SK-N-SH (cell line): ENCODE measurements at regions not wholly inside any gene's neighbourhood (a gene's known extent, or its start where the extent isn't known, plus 50 kb on each side); places are given as distances from the start of the nearest gene placed in this dataset.

ENCODE experiments used
- CTCF ChIA-PET: fragments of 300-600, 350-600 bp; formaldehyde crosslinking; extraction: SDS; loops from one replicate; lab custom pipeline; 2021; lab: Yijun Ruan, JAX
- POLR2A ChIA-PET: fragments of 350-600 bp; sonication (Branson Sonifier 250); formaldehyde crosslinking; extraction: SDS; loops from one replicate; lab custom pipeline; 2020; ENCODE audit warnings: antibody characterized with exemption, inconsistent platforms; lab: Yijun Ruan, JAX
- DNase-seq: peaks from one replicate; pipeline ENCODE4 v3.0.0; 2012
- H2AFZ ChIP-seq: fragments of 200-600 bp; sonication (generic); 2 replicates; pipeline ENCODE4 v1.8.1; 2016; ENCODE audit warnings: antibody characterized with exemption, mild to moderate bottlenecking, low read depth
- H3F3A ChIP-seq: fragments of 200-600 bp; sonication (generic); replicated peaks from 2 replicates; pipeline ENCODE3; 2016; ENCODE audit warnings: antibody characterized with exemption, mild to moderate bottlenecking; ENCODE audit not compliant: insufficient read depth
- H3K27ac ChIP-seq, 2 experiments: fragments of 200-500 bp in 1 of 2; fragments of 200-600 bp in 1 of 2; sonication (Bioruptor generic) in 1 of 2; sonication (generic), shearing (Covaris generic) in 1 of 2; 2 replicates each; pipeline versions ENCODE4 v1.5.1 to v1.6.1; 2014 to 2016; ENCODE audit warnings: low read depth in 2 of 2, inconsistent platforms in 1 of 2, low read length in 1 of 2, mild to moderate bottlenecking in 1 of 2, mixed read lengths in 1 of 2
- H3K27me3 ChIP-seq: fragments of 200-600 bp; sonication (generic), shearing (Covaris generic); 2 replicates; pipeline ENCODE4 v1.6.1; 2016; ENCODE audit warnings: mixed run types; ENCODE audit not compliant: insufficient read depth
- H3K36me3 ChIP-seq, 2 experiments: fragments of 200-500 bp in 1 of 2; fragments of 200-600 bp in 1 of 2; sonication (Bioruptor generic) in 1 of 2; sonication (generic) in 1 of 2; replicated peaks in 1 of 2; 2 replicates each; pipeline versions ENCODE3 to v1.5.1; 2014 to 2016; ENCODE audit warnings: low read length in 1 of 2, mild to moderate bottlenecking in 1 of 2; ENCODE audit not compliant: insufficient read depth in 2 of 2, control insufficient read depth in 1 of 2
- H3K4me1 ChIP-seq, 2 experiments: fragments of 200-500 bp in 1 of 2; fragments of 200-600 bp in 1 of 2; sonication (Bioruptor generic) in 1 of 2; sonication (generic), shearing (Covaris generic) in 1 of 2; 2 replicates each; pipeline versions ENCODE4 v1.5.1 to v1.6.1; 2014 to 2016; ENCODE audit warnings: low read depth in 1 of 2, low read length in 1 of 2, mixed run types in 1 of 2; ENCODE audit not compliant: insufficient read depth in 2 of 2, control insufficient read depth in 1 of 2
- H3K4me2 ChIP-seq: fragments of 200-600 bp; sonication (generic), shearing (Covaris generic); 2 replicates; pipeline ENCODE4 v1.6.1; 2017; ENCODE audit warnings: mixed run types
- H3K4me3 ChIP-seq, 2 experiments: fragments of 200-500 bp in 1 of 2; fragments of 200-600 bp in 1 of 2; sonication (Bioruptor generic) in 1 of 2; sonication (generic), shearing (Covaris generic) in 1 of 2; 2 replicates each; pipeline versions ENCODE4 v1.5.1 to v1.8.1; 2014 to 2016; ENCODE audit warnings: low read depth in 2 of 2, inconsistent platforms in 1 of 2, low read length in 1 of 2, mild to moderate bottlenecking in 1 of 2, mixed read lengths in 1 of 2, moderate library complexity in 1 of 2
- H3K79me2 ChIP-seq: fragments of 200-600 bp; sonication (generic); 2 replicates; pipeline ENCODE4 v1.8.1; 2017; ENCODE audit warnings: mild to moderate bottlenecking; ENCODE audit not compliant: insufficient read depth
- H3K9ac ChIP-seq: fragments of 200-600 bp; sonication (generic); 2 replicates; pipeline ENCODE4 v1.6.1; 2017; ENCODE audit warnings: mixed run types
- H3K9me2 ChIP-seq: fragments of 200-600 bp; sonication (generic); 2 replicates; pipeline ENCODE4 v1.6.1; 2017; ENCODE audit warnings: mixed run types
- H3K9me3 ChIP-seq: fragments of 200-600 bp; sonication (generic); 2 replicates; pipeline ENCODE4 v1.6.1; 2017; ENCODE audit warnings: mixed run types, mild to moderate bottlenecking, moderate library complexity
- H4K20me1 ChIP-seq: fragments of 200-600 bp; sonication (generic); 2 replicates; pipeline ENCODE4 v1.6.1; 2017; ENCODE audit warnings: mild to moderate bottlenecking, mixed run types; ENCODE audit not compliant: insufficient read depth
- CHD2 ChIP-seq: fragments of 150-350 bp; IDR thresholded peaks from 2 replicates; pipeline ENCODE4 v1.6.1; 2018; ENCODE audit warnings: low read length; ENCODE audit not compliant: partially characterized antibody
- ELF1 ChIP-seq: IDR thresholded peaks from 2 replicates; pipeline ENCODE4 v1.4.0; 2012
- EP300 ChIP-seq, 2 experiments: IDR thresholded peaks; 2 replicates each; pipeline versions ENCODE4 v1.4.0 to v1.6.1; 2012; ENCODE audit warnings: borderline replicate concordance in 1 of 2, low read depth in 1 of 2, low read length in 1 of 2
- FOSL2 ChIP-seq: IDR thresholded peaks from 2 replicates; pipeline ENCODE4 v1.4.0; 2012; ENCODE audit warnings: low read depth, mild to moderate bottlenecking, moderate library complexity, borderline replicate concordance
- FOXJ3 ChIP-seq: sonication (generic); formaldehyde crosslinking; IDR thresholded peaks from 2 replicates; pipeline ENCODE4 v1.5.1; 2020; ENCODE audit warnings: mild to moderate bottlenecking, missing genetic modification reagents
- FOXM1 ChIP-seq: IDR thresholded peaks from 2 replicates; pipeline ENCODE4 v1.4.0; 2012; ENCODE audit warnings: low read depth, mild to moderate bottlenecking
- GABPA ChIP-seq: IDR thresholded peaks from 2 replicates; pipeline ENCODE4 v1.4.0; 2012; ENCODE audit warnings: low read depth, mild to moderate bottlenecking
- MEF2A ChIP-seq: IDR thresholded peaks from 2 replicates; pipeline ENCODE4 v1.4.0; 2012; ENCODE audit warnings: low read depth, borderline replicate concordance
- NFIC ChIP-seq: IDR thresholded peaks from 2 replicates; pipeline ENCODE4 v1.4.0; 2012; ENCODE audit warnings: borderline replicate concordance
- POLR2AphosphoS5 ChIP-seq: IDR thresholded peaks from 2 replicates; pipeline ENCODE4 v1.6.1; 2012; ENCODE audit warnings: low read depth, low read length
- RAD21 ChIP-seq: IDR thresholded peaks from 2 replicates; pipeline ENCODE4 v1.6.1; 2012; ENCODE audit warnings: mild to moderate bottlenecking, low read length
- RCOR1 ChIP-seq: fragments of 150-350 bp; IDR thresholded peaks from 2 replicates; pipeline ENCODE4 v1.6.1; 2017; ENCODE audit warnings: antibody characterized with exemption, low read length
- RFX5 ChIP-seq: IDR thresholded peaks from 2 replicates; pipeline ENCODE4 v1.6.1; 2012; ENCODE audit warnings: mild to moderate bottlenecking, improper control_type of control experiment, low read length
- SIN3A ChIP-seq: IDR thresholded peaks from 2 replicates; pipeline ENCODE4 v1.6.1; 2012; ENCODE audit warnings: low read depth, mild to moderate bottlenecking, low read length, moderate library complexity, borderline replicate concordance
- SMC3 ChIP-seq: IDR thresholded peaks from 2 replicates; pipeline ENCODE4 v1.6.1; 2012; ENCODE audit warnings: low read depth, low read length, improper control_type of control experiment
- TAF1 ChIP-seq: IDR thresholded peaks from 2 replicates; pipeline ENCODE4 v1.6.1; 2012; ENCODE audit warnings: low read depth, mild to moderate bottlenecking, low read length, moderate library complexity, borderline replicate concordance
- TCF12 ChIP-seq: IDR thresholded peaks from 2 replicates; pipeline ENCODE4 v1.4.0; 2012
- YY1 ChIP-seq: IDR thresholded peaks from 2 replicates; pipeline ENCODE4 v1.4.0; 2012; ENCODE audit warnings: low read depth, mild to moderate bottlenecking
- WGBS: methylation state at CpG from one replicate; pipeline ENCODE4 v1.1.6; 2017; ENCODE audit warnings: low lambda C conversion rate; 5-methylcytosine and 5-hydroxymethylcytosine counted together
- TF ChIP-seq, protein P1 (sequence below): IDR thresholded peaks from 2 replicates; pipeline ENCODE4 v1.4.0; 2012; ENCODE audit warnings: low read depth
- TF ChIP-seq, protein P2 (sequence below): IDR thresholded peaks from 2 replicates; pipeline ENCODE4 v1.4.0; 2012; ENCODE audit warnings: low read depth, borderline replicate concordance
- TF ChIP-seq, protein P3 (sequence below): IDR thresholded peaks from 2 replicates; pipeline ENCODE4 v1.6.1; 2012; ENCODE audit warnings: mild to moderate bottlenecking, low read depth, low read length, moderate library complexity

DNA sequence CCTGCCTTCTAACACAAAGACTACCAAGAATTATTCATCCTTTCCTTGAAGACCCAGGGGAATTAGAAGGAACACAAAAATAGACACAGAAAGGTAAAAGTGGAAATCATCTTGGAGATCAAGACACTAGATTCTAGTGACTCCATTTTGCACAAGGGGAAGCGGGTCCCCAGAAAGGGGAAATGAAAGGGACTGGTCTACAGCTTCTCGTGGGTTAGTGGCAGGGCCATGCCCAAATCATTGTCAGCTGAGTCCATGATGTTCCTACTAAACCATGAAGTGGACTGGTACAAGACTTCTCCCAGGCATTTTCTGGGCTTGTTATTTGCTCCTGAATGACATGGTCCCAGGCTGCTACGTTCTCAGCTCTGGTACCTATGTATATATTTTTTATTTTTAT, 230.7 kb upstream of the TPRG1 start:
- POLR2A ChIA-PET: no interaction called here
- H3K79me2 ChIP-seq: no peaks in the 10 kb centered on the region

DNA sequence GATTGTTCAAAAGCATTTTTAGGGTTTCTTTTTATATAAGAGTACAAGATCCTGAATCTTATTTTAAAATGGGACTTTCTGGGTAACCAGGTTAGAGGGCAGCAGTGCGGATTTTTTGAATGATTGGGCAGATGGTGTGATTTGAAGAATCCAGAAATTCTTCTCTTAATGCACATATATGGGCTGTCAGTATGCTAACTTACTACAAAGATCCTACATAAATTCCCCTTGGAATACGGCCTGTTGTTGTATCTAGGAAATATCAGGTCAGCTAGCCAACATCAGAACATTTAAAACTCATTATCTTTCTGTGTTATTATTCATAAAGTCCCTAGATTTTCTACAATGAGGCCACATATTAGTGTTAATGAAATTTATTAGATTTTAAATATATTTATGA, 229.6 kb upstream of the TPRG1 start:
- no peak for DNase-seq
- Histone ChIP-seq H3K9ac (no peak overlapping the region), H3K36me3 (no peaks in the 10 kb centered on the region), H3K4me1 (peaks cover 2 to 9% of the 10 kb centered on the region in 2 experiments; a peak in 1 of 4 replicates), H3K9me3 (no peaks in the 10 kb centered on the region), H3K9me2 (no peaks in the 10 kb centered on the region), H3K27ac (no peak overlapping the region), H3K79me2 (no peaks in the 10 kb centered on the region), H2AFZ (no peak overlapping the region), H3K27me3 (no peaks in the 10 kb centered on the region), H3F3A (peaks cover 2% of the 10 kb centered on the region), H4K20me1 (no peaks in the 10 kb centered on the region), H3K4me2 (no peak overlapping the region), H3K4me3 (no peak overlapping the region)
- ChIA-PET POLR2A (no interaction called here), CTCF (interaction anchor here (1.1 to 2.1 kb wide), 2 partner anchors 12 to 1202 kb away, joined by 4 to 5 read pairs; no protein-coding TSS in a partner anchor)
- WGBS: 93% methylated on average over 2 of the region's 2 CpGs
- no peak for TF ChIP-seq SIN3A
- no peak for TF ChIP-seq TAF1
- TF ChIP-seq TCF12: no peak
- TF ChIP-seq, protein P1, sequence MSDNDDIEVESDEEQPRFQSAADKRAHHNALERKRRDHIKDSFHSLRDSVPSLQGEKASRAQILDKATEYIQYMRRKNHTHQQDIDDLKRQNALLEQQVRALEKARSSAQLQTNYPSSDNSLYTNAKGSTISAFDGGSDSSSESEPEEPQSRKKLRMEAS: no peak
- TF ChIP-seq RAD21: no peak
- no peak for TF ChIP-seq CHD2
- TF ChIP-seq FOSL2: no peak
- TF ChIP-seq SMC3: no peak
- TF ChIP-seq, protein P2, sequence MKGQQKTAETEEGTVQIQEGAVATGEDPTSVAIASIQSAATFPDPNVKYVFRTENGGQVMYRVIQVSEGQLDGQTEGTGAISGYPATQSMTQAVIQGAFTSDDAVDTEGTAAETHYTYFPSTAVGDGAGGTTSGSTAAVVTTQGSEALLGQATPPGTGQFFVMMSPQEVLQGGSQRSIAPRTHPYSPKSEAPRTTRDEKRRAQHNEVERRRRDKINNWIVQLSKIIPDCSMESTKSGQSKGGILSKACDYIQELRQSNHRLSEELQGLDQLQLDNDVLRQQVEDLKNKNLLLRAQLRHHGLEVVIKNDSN: no peak
- TF ChIP-seq POLR2AphosphoS5: no peak
- no peak for TF ChIP-seq NFIC

More for the DNA sequence above, 230.7 kb upstream of the TPRG1 start:
- Histone ChIP-seq H4K20me1 (no peaks in the 10 kb centered on the region), H3K9me2 (no peaks in the 10 kb centered on the region), H3K9ac (no peak overlapping the region), H3K9me3 (no peaks in the 10 kb centered on the region), H3F3A (no peaks in the 10 kb centered on the region), H3K27ac (no peak overlapping the region), H3K4me3 (no peak overlapping the region), H3K4me2 (no peak overlapping the region), H3K27me3 (no peaks in the 10 kb centered on the region), H2AFZ (no peak overlapping the region), H3K4me1 (no peaks in the 10 kb centered on the region; a peak in 1 of 4 replicates), H3K36me3 (no peaks in the 10 kb centered on the region)
- 64% methylated on average over 3 of the region's 3 CpGs for WGBS
- TF ChIP-seq NFIC (no peak), TAF1 (no peak), MEF2A (no peak), TCF12 (no peak), EP300 (IDR thresholded peaks at IDR 0.05; ENCODE audit: borderline replicate concordance in 1 of 2, low read depth in 1 of 2, low read length in 1 of 2) (no peak), GABPA (no peak), YY1 (no peak), SMC3 (no peak), RCOR1 (no peak), FOXJ3 (CRISPR knock-in tag) (no peak), RFX5 (no peak), FOSL2 (no peak), ELF1 (no peak), FOXM1 (no peak)
- TF ChIP-seq, protein P3, sequence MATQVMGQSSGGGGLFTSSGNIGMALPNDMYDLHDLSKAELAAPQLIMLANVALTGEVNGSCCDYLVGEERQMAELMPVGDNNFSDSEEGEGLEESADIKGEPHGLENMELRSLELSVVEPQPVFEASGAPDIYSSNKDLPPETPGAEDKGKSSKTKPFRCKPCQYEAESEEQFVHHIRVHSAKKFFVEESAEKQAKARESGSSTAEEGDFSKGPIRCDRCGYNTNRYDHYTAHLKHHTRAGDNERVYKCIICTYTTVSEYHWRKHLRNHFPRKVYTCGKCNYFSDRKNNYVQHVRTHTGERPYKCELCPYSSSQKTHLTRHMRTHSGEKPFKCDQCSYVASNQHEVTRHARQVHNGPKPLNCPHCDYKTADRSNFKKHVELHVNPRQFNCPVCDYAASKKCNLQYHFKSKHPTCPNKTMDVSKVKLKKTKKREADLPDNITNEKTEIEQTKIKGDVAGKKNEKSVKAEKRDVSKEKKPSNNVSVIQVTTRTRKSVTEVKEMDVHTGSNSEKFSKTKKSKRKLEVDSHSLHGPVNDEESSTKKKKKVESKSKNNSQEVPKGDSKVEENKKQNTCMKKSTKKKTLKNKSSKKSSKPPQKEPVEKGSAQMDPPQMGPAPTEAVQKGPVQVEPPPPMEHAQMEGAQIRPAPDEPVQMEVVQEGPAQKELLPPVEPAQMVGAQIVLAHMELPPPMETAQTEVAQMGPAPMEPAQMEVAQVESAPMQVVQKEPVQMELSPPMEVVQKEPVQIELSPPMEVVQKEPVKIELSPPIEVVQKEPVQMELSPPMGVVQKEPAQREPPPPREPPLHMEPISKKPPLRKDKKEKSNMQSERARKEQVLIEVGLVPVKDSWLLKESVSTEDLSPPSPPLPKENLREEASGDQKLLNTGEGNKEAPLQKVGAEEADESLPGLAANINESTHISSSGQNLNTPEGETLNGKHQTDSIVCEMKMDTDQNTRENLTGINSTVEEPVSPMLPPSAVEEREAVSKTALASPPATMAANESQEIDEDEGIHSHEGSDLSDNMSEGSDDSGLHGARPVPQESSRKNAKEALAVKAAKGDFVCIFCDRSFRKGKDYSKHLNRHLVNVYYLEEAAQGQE: no peak
- TF ChIP-seq, protein P2: no peak
- TF ChIP-seq, protein P1: no peak
- CTCF ChIA-PET: interaction anchor here (2.1 kb wide), 1 partner anchor 13 kb away, joined by 5 read pairs; no protein-coding TSS in a partner anchor
- no peak for DNase-seq
